ENCODE measurements at regions not wholly inside any gene's neighbourhood (a gene's known extent, or its start where the extent isn't known, plus 50 kb on each side); places are given as distances from the start of the nearest gene placed in this dataset.

DNA sequence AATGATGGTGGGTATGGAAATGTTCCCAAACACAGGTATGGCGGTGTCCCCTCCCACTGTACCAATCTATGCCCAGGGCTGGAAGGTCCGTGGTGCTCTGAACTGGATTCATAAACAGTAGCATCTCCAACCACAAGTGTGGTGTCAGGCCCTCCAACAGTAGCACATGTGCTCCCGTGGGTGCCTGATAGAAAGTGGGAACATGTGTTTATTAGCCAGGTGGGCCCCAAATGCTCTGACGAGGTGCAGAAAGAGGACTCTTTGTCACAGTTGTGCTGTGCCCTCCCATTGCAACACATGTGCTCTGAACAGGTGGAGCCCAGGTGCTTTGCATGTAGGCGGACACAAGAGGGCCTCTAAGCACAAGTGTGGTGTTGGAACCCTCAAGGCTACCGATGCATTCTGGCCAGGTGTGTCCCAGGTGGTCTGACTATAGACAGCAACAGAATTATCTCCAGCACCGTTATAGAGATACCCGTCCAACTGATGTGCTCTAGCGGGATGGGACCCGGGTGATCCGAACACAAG, 75.4 kb upstream of the ZNF30 start:
- no peak for TF ChIP-seq POLR2AphosphoS5 (IDR thresholded peaks at IDR 0.05)
- TF ChIP-seq, protein P1, sequence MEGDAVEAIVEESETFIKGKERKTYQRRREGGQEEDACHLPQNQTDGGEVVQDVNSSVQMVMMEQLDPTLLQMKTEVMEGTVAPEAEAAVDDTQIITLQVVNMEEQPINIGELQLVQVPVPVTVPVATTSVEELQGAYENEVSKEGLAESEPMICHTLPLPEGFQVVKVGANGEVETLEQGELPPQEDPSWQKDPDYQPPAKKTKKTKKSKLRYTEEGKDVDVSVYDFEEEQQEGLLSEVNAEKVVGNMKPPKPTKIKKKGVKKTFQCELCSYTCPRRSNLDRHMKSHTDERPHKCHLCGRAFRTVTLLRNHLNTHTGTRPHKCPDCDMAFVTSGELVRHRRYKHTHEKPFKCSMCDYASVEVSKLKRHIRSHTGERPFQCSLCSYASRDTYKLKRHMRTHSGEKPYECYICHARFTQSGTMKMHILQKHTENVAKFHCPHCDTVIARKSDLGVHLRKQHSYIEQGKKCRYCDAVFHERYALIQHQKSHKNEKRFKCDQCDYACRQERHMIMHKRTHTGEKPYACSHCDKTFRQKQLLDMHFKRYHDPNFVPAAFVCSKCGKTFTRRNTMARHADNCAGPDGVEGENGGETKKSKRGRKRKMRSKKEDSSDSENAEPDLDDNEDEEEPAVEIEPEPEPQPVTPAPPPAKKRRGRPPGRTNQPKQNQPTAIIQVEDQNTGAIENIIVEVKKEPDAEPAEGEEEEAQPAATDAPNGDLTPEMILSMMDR (IDR thresholded peaks at IDR 0.05) = no peak
- no peak for TF ChIP-seq POLR2A (IDR thresholded peaks at IDR 0.05)

All from upper lobe of left lung (tissue), 4 donors.